WTC11 (cell line): ENCODE measurements at regions not wholly inside any gene's neighbourhood (a gene's known extent, or its start where the extent isn't known, plus 50 kb on each side); places are given as distances from the start of the nearest gene placed in this dataset.

Experiments used
- ATAC-seq: fragments of 200-7000 bp; cut with Tn5 transposase; 2 replicates; pipeline ENCODE4 v1.10.0; 2021; ENCODE audit warnings: mild to moderate bottlenecking, moderate library complexity
- CTCF ChIA-PET: fragments of 300-600 bp; sonication (Branson Sonifier 250); formaldehyde crosslinking; loops from one replicate; lab custom pipeline; 2021; ENCODE audit warnings: antibody characterized with exemption; lab: Charles Lee
- POLR2A ChIA-PET: fragments of 350-600 bp; sonication (Branson Sonifier 250); formaldehyde crosslinking; loops from one replicate; lab custom pipeline; 2021; ENCODE audit warnings: antibody characterized with exemption; lab: Charles Lee
- DNase-seq: peaks from one replicate; pipeline ENCODE4 v3.0.0; 2021; ENCODE audit warnings: low spot score
- H3K27ac Mint-ChIP-seq: 2 replicates; pipeline ENCODE4 v1.8.0; 2021; ENCODE audit warnings: mixed read lengths
- H3K27me3 Mint-ChIP-seq: 2 replicates; pipeline ENCODE4 v1.8.0; 2021; ENCODE audit warnings: low read depth, mild to moderate bottlenecking, moderate library complexity, mixed read lengths
- H3K36me3 Mint-ChIP-seq: 2 replicates; pipeline ENCODE4 v1.8.0; 2021; ENCODE audit warnings: mixed read lengths
- H3K4me1 Mint-ChIP-seq: 2 replicates; pipeline ENCODE4 v1.8.0; 2022; ENCODE audit warnings: mixed read lengths
- H3K4me3 Mint-ChIP-seq: 2 replicates; pipeline ENCODE4 v1.8.0; 2021; ENCODE audit warnings: mild to moderate bottlenecking, moderate library complexity, mixed read lengths
- H3K9me3 Mint-ChIP-seq: 2 replicates; pipeline ENCODE4 v1.8.0; 2021; ENCODE audit warnings: mixed read lengths
- CREB1 ChIP-seq: sonication (generic); formaldehyde crosslinking; IDR thresholded peaks from 2 replicates; pipeline ENCODE4 v1.8.0; 2023; ENCODE audit warnings: mild to moderate bottlenecking, missing genetic modification reagents
- ETV6 ChIP-seq: sonication (generic); formaldehyde crosslinking; IDR thresholded peaks from 2 replicates; pipeline ENCODE4 v1.8.1; 2022; ENCODE audit warnings: mild to moderate bottlenecking, missing genetic modification reagents
- FOXP4 ChIP-seq: sonication (generic); formaldehyde crosslinking; IDR thresholded peaks from 2 replicates; pipeline ENCODE4 v1.8.0; 2022; ENCODE audit warnings: mild to moderate bottlenecking, missing genetic modification reagents
- GTF2I ChIP-seq: fragments of 250-450 bp; sonication (Bioruptor Pico); conservative IDR thresholded peaks from 2 replicates; pipeline ENCODE4 v1.4.0; 2021; ENCODE audit warnings: mild to moderate bottlenecking
- HMGA2 ChIP-seq: fragments of 250-450 bp; sonication (Bioruptor Pico); IDR thresholded peaks from 2 replicates; pipeline ENCODE4 v1.4.0; 2021; ENCODE audit warnings: mild to moderate bottlenecking, moderate library complexity
- KAT7 ChIP-seq: sonication (generic); formaldehyde crosslinking; IDR thresholded peaks from 2 replicates; pipeline ENCODE4 v1.8.1; 2023; ENCODE audit warnings: missing genetic modification reagents, mild to moderate bottlenecking, borderline replicate concordance
- MAX ChIP-seq: sonication (generic); formaldehyde crosslinking; IDR thresholded peaks from 2 replicates; pipeline ENCODE4 v1.8.0; 2022; ENCODE audit warnings: mild to moderate bottlenecking, missing genetic modification reagents
- NFATC4 ChIP-seq: fragments of 250-450 bp; sonication (Bioruptor Pico); IDR thresholded peaks from 2 replicates; pipeline ENCODE4 v1.9.0; 2021; ENCODE audit warnings: mild to moderate bottlenecking
- TCF7 ChIP-seq: sonication (generic); formaldehyde crosslinking; IDR thresholded peaks from 2 replicates; pipeline ENCODE4 v1.8.0; 2022; ENCODE audit warnings: mild to moderate bottlenecking, low read depth, missing genetic modification reagents, moderate library complexity
- USF1 ChIP-seq: sonication (generic); formaldehyde crosslinking; IDR thresholded peaks from 2 replicates; pipeline ENCODE4 v1.8.0; 2022; ENCODE audit warnings: mild to moderate bottlenecking, missing genetic modification reagents
- USF2 ChIP-seq: sonication (generic); formaldehyde crosslinking; IDR thresholded peaks from 2 replicates; pipeline ENCODE4 v1.8.1; 2023; ENCODE audit warnings: mild to moderate bottlenecking, missing genetic modification reagents, moderate library complexity
- ZBTB21 ChIP-seq: sonication (generic); formaldehyde crosslinking; IDR thresholded peaks from 2 replicates; pipeline ENCODE4 v1.8.1; 2023; ENCODE audit warnings: mild to moderate bottlenecking, missing genetic modification reagents, borderline replicate concordance
- ZBTB43 ChIP-seq: sonication (generic); formaldehyde crosslinking; IDR thresholded peaks from 2 replicates; pipeline ENCODE4 v1.8.1; 2023; ENCODE audit warnings: mild to moderate bottlenecking, missing genetic modification reagents
- ZNF121 ChIP-seq: sonication (generic); formaldehyde crosslinking; IDR thresholded peaks from 2 replicates; pipeline ENCODE4 v1.8.0; 2023; ENCODE audit warnings: missing genetic modification reagents
- ZNF138 ChIP-seq: sonication (generic); formaldehyde crosslinking; conservative IDR thresholded peaks from 2 replicates; pipeline ENCODE4 v1.8.1; 2022; ENCODE audit warnings: mild to moderate bottlenecking, moderate library complexity, missing genetic modification reagents
- ZNF317 ChIP-seq: sonication (generic); formaldehyde crosslinking; IDR thresholded peaks from 2 replicates; pipeline ENCODE4 v1.8.1; 2023; ENCODE audit warnings: low read depth, mild to moderate bottlenecking, moderate library complexity, missing genetic modification reagents, borderline replicate concordance
- ZNF425 ChIP-seq: fragments of 250-450 bp; sonication (Bioruptor Pico); conservative IDR thresholded peaks from 2 replicates; pipeline ENCODE4 v1.9.0; 2021; ENCODE audit warnings: mild to moderate bottlenecking
- ZNF532 ChIP-seq: fragments of 250-450 bp; sonication (Bioruptor Pico); IDR thresholded peaks from 2 replicates; pipeline ENCODE4 v1.9.0; 2021; ENCODE audit warnings: mild to moderate bottlenecking, borderline replicate concordance

GRCh38 chr4:30536231-30536630 lies 183.9 kb upstream of the PCDH7 start (continued):
- TF ChIP-seq ZBTB43 (CRISPR knock-in tag) (no peak), GTF2I (CRISPR knock-in tag) (no peak)

GRCh38 chr4:30537456-30537855 lies 182.7 kb upstream of the PCDH7 start:
- POLR2A ChIA-PET = no interaction called here
- DNase-seq = no peak
- Mint-ChIP-seq H3K4me1 (0 out of 2 replicates have a peak, but pooled peaks cover under 1% of the 10 kb centered on the region), H3K9me3 (no peaks in the 10 kb centered on the region), H3K27ac (no peak overlapping the region), H3K4me3 (no peak overlapping the region), H3K27me3 (no peaks in the 10 kb centered on the region), H3K36me3 (no peaks in the 10 kb centered on the region)
- ATAC-seq = no peak
- CTCF ChIA-PET = no interaction called here
- TF ChIP-seq NFATC4 (CRISPR knock-in tag) = no peak
- no peak for TF ChIP-seq TCF7 (CRISPR knock-in tag)
- no peak for TF ChIP-seq USF1 (CRISPR knock-in tag)
- no peak for TF ChIP-seq ETV6 (CRISPR knock-in tag)
- TF ChIP-seq KAT7 = no peak
- no peak for TF ChIP-seq ZBTB21 (CRISPR knock-in tag)
- TF ChIP-seq ZNF532 = no peak
- no peak for TF ChIP-seq HMGA2 (CRISPR knock-in tag)
- TF ChIP-seq ZNF138 (CRISPR knock-in tag) = no peak
- TF ChIP-seq GTF2I (CRISPR knock-in tag) = no peak
- TF ChIP-seq ZNF121 = no peak
- no peak for TF ChIP-seq CREB1 (CRISPR knock-in tag)
- no peak for TF ChIP-seq ZNF425 (CRISPR knock-in tag)
- TF ChIP-seq USF2 = no peak

- no peak overlapping the region for H3K4me3 Mint-ChIP-seq
- no peak for ATAC-seq
- CTCF ChIA-PET = no interaction called here
- H3K36me3 Mint-ChIP-seq = no peaks in the 10 kb centered on the region
- no peaks in the 10 kb centered on the region for H3K27me3 Mint-ChIP-seq
- TF ChIP-seq FOXP4 (CRISPR knock-in tag) (no peak), ZNF317 (CRISPR knock-in tag) (no peak), ZNF425 (CRISPR knock-in tag) (no peak), GTF2I (CRISPR knock-in tag) (no peak), MAX (CRISPR knock-in tag) (no peak)
- POLR2A ChIA-PET = no interaction called here
- DNase-seq = no peak
- no peak overlapping the region for H3K27ac Mint-ChIP-seq
- peaks cover 9% of the 10 kb centered on the region for H3K4me1 Mint-ChIP-seq
- no peaks in the 10 kb centered on the region for H3K9me3 Mint-ChIP-seq
Measured at GRCh38 chr4:30538794-30539193, 181.4 kb upstream of the PCDH7 start.
